ENCODE measurements at regions not wholly inside any gene's neighbourhood (a gene's known extent, or its start where the extent isn't known, plus 50 kb on each side); places are given as distances from the start of the nearest gene placed in this dataset.

DNA sequence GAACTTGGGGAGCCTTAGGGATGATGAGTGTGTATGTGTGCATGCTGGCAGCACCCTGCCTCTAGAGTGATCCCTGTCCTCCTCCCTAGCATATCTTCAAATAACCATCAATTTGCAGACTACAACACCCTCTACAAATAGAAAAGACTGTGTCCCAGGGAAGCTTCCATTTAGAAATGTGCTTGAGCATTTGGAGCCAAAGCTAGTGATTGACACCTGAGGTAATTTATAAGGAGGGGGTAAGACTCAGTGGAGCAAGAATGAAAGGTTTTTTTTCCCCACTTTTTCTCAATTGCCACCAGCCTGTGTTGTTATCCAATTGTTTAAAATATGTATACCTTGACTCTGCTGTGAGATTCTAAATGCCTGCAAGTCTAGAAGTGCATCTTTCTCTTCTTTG, 286.0 kb upstream of the SLC14A2 start:
- in situ Hi-C loops (cut with MboI; ENCODE audit: low sequenced_read_pairs, unreplicated experiment), result no loop called here
- TF ChIP-seq, protein P1, sequence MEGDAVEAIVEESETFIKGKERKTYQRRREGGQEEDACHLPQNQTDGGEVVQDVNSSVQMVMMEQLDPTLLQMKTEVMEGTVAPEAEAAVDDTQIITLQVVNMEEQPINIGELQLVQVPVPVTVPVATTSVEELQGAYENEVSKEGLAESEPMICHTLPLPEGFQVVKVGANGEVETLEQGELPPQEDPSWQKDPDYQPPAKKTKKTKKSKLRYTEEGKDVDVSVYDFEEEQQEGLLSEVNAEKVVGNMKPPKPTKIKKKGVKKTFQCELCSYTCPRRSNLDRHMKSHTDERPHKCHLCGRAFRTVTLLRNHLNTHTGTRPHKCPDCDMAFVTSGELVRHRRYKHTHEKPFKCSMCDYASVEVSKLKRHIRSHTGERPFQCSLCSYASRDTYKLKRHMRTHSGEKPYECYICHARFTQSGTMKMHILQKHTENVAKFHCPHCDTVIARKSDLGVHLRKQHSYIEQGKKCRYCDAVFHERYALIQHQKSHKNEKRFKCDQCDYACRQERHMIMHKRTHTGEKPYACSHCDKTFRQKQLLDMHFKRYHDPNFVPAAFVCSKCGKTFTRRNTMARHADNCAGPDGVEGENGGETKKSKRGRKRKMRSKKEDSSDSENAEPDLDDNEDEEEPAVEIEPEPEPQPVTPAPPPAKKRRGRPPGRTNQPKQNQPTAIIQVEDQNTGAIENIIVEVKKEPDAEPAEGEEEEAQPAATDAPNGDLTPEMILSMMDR (IDR thresholded peaks at IDR 0.05; ENCODE audit: borderline replicate concordance, control extremely low read depth, extremely low read depth, insufficient read depth, missing control alignments), result no peak
- no peak for DNase-seq (ENCODE audit: low spot score)

DNA sequence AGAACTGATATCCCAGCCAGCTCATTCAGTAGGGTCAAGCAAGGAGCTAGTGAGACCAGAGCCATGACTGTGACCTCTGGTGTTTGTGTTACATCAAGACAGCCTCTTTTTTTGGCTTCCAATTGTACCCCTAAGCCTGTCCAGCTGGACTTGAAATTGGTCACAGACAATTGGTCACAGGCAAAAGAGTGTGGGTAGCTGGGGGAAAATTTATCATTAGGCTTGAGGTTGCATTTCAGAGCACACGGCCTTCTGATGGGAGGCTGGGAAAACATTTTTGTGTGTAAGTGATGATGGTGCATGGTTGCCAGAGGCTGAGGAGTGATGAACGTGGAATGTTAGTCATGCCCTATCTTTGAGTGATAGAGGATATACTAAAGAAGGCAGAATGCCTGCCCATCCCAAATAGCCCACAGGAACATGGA, 285.1 kb upstream of the SLC14A2 start:
- in situ Hi-C loops (cut with MboI; ENCODE audit: low sequenced_read_pairs, unreplicated experiment), result no loop called here
- DNase-seq (ENCODE audit: low spot score), result no peak
- TF ChIP-seq, protein P1 (IDR thresholded peaks at IDR 0.05; ENCODE audit: borderline replicate concordance, control extremely low read depth, extremely low read depth, insufficient read depth, missing control alignments), result no peak

DNA sequence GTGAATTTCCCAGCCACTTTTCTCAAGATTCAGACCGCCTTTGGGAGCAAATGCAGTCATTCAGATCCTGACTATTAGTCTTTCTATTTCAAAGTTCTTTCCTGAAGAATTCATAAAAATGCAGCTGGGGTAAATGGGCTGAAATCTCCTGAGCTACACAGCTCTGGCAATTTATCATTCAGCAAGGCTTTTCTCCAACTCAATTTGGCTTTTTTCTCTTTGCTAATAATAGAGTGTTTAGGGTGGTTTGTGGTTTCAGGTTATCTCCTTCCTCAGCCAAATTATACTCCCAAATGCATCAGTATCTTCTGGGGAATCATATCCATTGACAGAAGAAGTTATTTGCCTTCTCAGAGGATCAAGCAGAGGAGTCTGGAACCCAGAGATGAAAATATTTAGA, 282.4 kb upstream of the SLC14A2 start:
- in situ Hi-C loops (cut with MboI; ENCODE audit: low sequenced_read_pairs, unreplicated experiment), result no loop called here
- TF ChIP-seq, protein P1 (IDR thresholded peaks at IDR 0.05; ENCODE audit: borderline replicate concordance, control extremely low read depth, extremely low read depth, insufficient read depth, missing control alignments), result no peak
- DNase-seq (ENCODE audit: low spot score), result no peak

DNA sequence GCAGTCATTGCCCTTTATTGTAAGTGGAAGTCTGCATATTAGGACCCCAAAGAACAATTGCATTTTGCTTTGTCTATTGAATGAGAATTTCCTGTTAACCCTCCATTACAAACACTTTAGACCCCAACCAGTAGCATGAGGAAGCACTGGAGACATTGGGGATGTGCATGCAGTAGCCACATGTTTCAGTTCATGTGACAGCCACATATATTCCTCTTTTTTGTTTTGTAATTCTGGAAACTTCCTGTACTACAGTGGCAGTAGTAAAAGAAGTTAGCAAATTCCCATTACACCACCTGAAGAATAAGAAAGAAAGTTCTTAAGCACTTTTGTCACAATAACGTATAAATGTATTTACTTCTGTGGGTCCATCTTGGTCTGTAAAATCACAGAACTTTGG, 281.1 kb upstream of the SLC14A2 start:
- DNase-seq (ENCODE audit: low spot score), result no peak
- TF ChIP-seq, protein P1 (IDR thresholded peaks at IDR 0.05; ENCODE audit: borderline replicate concordance, control extremely low read depth, extremely low read depth, insufficient read depth, missing control alignments), result no peak
- in situ Hi-C loops (cut with MboI; ENCODE audit: low sequenced_read_pairs, unreplicated experiment), result no loop called here

DNA sequence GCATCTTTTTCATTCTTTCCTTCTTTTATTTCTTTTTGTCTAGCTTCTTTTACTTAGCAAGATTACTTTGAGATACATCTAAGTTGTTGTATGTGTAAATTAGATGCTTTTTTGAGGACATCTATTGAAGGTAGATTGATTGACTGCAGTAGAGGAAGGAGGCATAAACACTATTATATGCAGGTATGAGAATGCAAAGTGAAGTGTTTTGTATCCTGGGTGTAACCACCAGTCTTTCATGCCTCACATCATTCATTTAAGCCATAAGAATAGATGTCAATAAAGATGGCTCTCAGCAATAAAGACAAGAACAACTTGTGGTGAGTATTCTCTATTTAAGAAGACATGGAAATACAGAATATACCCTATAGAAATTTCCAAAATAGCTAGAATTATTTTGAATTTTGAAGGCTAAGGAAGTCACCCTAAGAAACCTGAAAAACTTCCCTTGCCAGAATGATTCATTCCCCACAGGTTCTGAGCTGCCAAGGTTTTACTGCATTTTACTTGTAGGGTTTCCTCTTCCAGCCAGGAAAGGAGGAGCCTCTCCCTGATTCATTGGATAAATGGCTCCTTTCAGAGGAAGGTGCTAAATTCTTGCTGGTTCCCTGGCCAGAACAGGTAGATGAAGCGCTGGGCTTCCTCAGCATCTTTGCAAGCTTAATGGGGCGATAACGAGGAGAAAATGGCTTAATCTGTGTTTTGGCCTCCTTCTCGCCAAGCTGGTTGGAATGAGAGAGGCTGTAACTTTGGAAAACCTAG, 279.8 kb upstream of the SLC14A2 start:
- TF ChIP-seq, protein P1 (IDR thresholded peaks at IDR 0.05; ENCODE audit: borderline replicate concordance, control extremely low read depth, extremely low read depth, insufficient read depth, missing control alignments), result no peak
- in situ Hi-C loops (cut with MboI; ENCODE audit: low sequenced_read_pairs, unreplicated experiment), result no loop called here
- DNase-seq (ENCODE audit: low spot score), result no peak

DNA sequence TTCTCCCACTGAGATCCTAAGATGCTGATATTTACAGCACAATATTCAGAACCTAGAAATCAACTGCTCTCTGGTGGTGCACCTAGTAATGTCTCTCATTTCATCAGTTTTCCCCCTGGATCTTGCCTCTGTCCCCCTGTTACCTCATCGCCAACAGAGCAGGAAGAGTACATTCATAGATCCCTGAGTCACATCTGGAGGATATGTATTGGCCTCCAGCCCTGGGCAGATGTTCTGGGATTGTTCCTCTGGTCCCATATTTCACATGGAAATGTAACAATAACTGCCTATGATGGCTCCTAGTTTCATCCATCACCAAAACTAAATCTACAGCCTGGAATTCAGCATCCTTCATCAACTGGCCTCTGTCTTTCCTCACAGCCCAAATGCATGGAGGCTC, 278.8 kb upstream of the SLC14A2 start:
- DNase-seq (ENCODE audit: low spot score), result no peak
- TF ChIP-seq, protein P1 (IDR thresholded peaks at IDR 0.05; ENCODE audit: borderline replicate concordance, control extremely low read depth, extremely low read depth, insufficient read depth, missing control alignments), result no peak
- in situ Hi-C loops (cut with MboI; ENCODE audit: low sequenced_read_pairs, unreplicated experiment), result no loop called here
